ENCODE measurements at regions not wholly inside any gene's neighbourhood (a gene's known extent, or its start where the extent isn't known, plus 50 kb on each side); places are given as distances from the start of the nearest gene placed in this dataset.

DNA sequence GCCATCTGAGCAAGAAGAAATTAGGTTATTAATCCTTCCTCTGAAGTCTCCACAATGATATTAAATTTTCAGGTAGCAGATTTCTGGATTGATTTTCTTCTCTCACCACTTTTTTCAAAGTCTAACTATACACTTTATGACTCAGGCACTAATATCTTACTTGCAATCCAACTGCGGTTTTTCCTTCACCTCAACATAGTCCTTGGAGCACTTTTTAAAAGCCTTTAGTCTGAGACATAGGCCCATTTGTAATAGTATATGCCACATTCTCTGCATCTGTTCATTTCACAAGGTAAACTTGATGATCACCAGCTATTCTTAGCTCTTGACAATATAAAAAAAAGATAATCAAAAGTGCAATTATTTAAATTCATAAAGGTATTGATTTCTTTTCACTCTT is 55.9 kb upstream of the EDNRA start:
- Histone ChIP-seq H3K27ac (ENCODE audit: insufficient read length, low read depth, low read length) (no peak overlapping the region), H3K9me3 (ENCODE audit: control insufficient read depth, low read depth, low read length) (no peaks in the 10 kb centered on the region), H2AK5ac (ENCODE audit: insufficient read length, low read length) (no peak overlapping the region), H3K79me1 (ENCODE audit: insufficient read depth, low read depth, low read length, poor library complexity, severe bottlenecking) (no peaks in the 10 kb centered on the region), H4K20me1 (ENCODE audit: control insufficient read depth, insufficient read depth, insufficient read length) (no peaks in the 10 kb centered on the region), H3K18ac (ENCODE audit: insufficient read length, low read depth, low read length) (no peak overlapping the region), H3K79me2 (ENCODE audit: insufficient read depth, low read length) (no peaks in the 10 kb centered on the region), H4K91ac (ENCODE audit: insufficient read length, low read depth, low read length) (no peak overlapping the region), H3K23ac (ENCODE audit: insufficient read length, low read depth, low read length) (no peak overlapping the region), H4K8ac (replicated peaks; ENCODE audit: insufficient read length, low read depth, low read length) (no peak overlapping the region), H3T11ph (ENCODE audit: low read length) (no peak overlapping the region), H3K14ac (ENCODE audit: insufficient read depth, low read length) (no peak overlapping the region), H3K4me1 (ENCODE audit: insufficient read depth, low read length) (no peaks in the 10 kb centered on the region), H2AFZ (ENCODE audit: low read length) (no peak overlapping the region), H3K27me3 (ENCODE audit: insufficient read depth, low read length) (no peaks in the 10 kb centered on the region), H2BK12ac (ENCODE audit: insufficient read length, low read depth, low read length) (no peak overlapping the region), H3K9ac (ENCODE audit: extremely low read depth, insufficient read length, low read length) (no peak overlapping the region), H2BK5ac (ENCODE audit: insufficient read length, low read length) (no peak overlapping the region), H2BK120ac (ENCODE audit: low read depth, low read length, poor library complexity, severe bottlenecking) (no peak overlapping the region), H3K56ac (ENCODE audit: insufficient read length, low read depth, low read length) (no peak overlapping the region), H2BK20ac (ENCODE audit: low read depth, low read length, poor library complexity, severe bottlenecking) (no peak overlapping the region), H3K23me2 (ENCODE audit: insufficient read length, low read depth, low read length, poor library complexity, severe bottlenecking) (no peaks in the 10 kb centered on the region), H3K4ac (ENCODE audit: low read depth, low read length) (no peak overlapping the region), H3K4me2 (ENCODE audit: insufficient read depth, insufficient read length, low read length) (no peak overlapping the region), H4K5ac (ENCODE audit: insufficient read length, low read depth, low read length) (no peak overlapping the region), H2BK15ac (ENCODE audit: low read depth, low read length) (no peak overlapping the region)
- TF ChIP-seq, protein P1, sequence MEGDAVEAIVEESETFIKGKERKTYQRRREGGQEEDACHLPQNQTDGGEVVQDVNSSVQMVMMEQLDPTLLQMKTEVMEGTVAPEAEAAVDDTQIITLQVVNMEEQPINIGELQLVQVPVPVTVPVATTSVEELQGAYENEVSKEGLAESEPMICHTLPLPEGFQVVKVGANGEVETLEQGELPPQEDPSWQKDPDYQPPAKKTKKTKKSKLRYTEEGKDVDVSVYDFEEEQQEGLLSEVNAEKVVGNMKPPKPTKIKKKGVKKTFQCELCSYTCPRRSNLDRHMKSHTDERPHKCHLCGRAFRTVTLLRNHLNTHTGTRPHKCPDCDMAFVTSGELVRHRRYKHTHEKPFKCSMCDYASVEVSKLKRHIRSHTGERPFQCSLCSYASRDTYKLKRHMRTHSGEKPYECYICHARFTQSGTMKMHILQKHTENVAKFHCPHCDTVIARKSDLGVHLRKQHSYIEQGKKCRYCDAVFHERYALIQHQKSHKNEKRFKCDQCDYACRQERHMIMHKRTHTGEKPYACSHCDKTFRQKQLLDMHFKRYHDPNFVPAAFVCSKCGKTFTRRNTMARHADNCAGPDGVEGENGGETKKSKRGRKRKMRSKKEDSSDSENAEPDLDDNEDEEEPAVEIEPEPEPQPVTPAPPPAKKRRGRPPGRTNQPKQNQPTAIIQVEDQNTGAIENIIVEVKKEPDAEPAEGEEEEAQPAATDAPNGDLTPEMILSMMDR (conservative IDR thresholded peaks at IDR 0.05) = no peak
- no peak overlapping the region for H3K4me3 Mint-ChIP-seq
- no peaks in the 10 kb centered on the region for H3K9me3 Mint-ChIP-seq
- H3K36me3 Mint-ChIP-seq (ENCODE audit: insufficient read depth in 1 of 3, low read depth in 3 of 3) = no peaks in the 10 kb centered on the region
- no peaks in the 10 kb centered on the region for H3K27me3 Mint-ChIP-seq (ENCODE audit: low read depth)
- H3K27ac Mint-ChIP-seq = no peak overlapping the region
- peaks cover 0 to 7% of the 10 kb centered on the region in 2 experiments; a peak in 3 of 4 replicates for H3K4me1 Mint-ChIP-seq
- no CpG with 5 or more reads among the region's 1 CpG for WGBS (ENCODE audit: extremely low coverage, insufficient read length, low lambda C conversion rate)
- no peak for DNase-seq

Measured in H9 (cell line).